GM20000 (cell line): ENCODE measurements at regions not wholly inside any gene's neighbourhood (a gene's known extent, or its start where the extent isn't known, plus 50 kb on each side); places are given as distances from the start of the nearest gene placed in this dataset.

Source experiments
- DNase-seq: peaks from one replicate; pipeline ENCODE4 v3.0.0; 2012; ENCODE audit warnings: low spot score
- TF ChIP-seq, protein P1 (sequence below): IDR thresholded peaks from 2 replicates; pipeline ENCODE4 v1.5.1; 2012; ENCODE audit warnings: mild to moderate bottlenecking, control low read depth; ENCODE audit errors: extremely low read depth, missing control alignments

DNA sequence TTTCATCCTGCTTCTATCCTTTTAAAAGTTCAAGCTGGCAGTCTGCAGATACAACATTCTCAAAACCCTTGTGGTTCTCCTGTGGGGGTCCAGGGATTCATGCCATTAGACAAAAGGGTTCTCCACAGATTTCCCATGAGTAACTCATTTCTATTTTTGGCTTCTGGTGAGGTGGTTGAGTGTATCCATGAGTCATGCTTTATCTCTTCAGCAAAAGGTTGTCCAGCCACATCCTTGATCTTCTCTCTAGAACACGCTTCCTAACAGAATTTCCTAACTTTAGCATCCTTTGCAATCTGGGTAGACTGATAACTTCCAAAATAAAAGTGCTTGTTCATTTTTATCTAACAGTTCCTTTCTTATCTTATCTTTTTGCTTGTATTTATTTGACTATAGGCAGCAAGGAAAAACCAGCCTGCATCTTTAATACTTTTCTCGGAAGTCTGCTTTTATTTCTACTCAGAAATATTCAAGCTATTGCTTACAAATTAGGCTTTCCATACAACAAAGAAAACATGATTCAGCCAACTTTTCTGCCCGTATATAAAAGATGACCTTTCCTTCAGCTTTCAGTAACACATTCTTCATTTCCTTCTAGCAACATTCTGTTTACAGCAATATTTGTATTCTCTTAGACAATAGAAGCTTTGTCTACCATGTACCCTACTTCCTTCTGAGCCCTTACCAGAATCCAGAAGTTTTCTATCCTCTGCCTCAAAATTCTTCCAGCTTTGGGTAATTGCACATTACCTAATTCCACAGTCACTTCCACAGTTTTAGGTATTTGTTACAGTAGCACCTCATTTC is 79.3 kb upstream of the IL6 start:
- no peak for DNase-seq
- TF ChIP-seq, protein P1, sequence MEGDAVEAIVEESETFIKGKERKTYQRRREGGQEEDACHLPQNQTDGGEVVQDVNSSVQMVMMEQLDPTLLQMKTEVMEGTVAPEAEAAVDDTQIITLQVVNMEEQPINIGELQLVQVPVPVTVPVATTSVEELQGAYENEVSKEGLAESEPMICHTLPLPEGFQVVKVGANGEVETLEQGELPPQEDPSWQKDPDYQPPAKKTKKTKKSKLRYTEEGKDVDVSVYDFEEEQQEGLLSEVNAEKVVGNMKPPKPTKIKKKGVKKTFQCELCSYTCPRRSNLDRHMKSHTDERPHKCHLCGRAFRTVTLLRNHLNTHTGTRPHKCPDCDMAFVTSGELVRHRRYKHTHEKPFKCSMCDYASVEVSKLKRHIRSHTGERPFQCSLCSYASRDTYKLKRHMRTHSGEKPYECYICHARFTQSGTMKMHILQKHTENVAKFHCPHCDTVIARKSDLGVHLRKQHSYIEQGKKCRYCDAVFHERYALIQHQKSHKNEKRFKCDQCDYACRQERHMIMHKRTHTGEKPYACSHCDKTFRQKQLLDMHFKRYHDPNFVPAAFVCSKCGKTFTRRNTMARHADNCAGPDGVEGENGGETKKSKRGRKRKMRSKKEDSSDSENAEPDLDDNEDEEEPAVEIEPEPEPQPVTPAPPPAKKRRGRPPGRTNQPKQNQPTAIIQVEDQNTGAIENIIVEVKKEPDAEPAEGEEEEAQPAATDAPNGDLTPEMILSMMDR, result no peak

DNA sequence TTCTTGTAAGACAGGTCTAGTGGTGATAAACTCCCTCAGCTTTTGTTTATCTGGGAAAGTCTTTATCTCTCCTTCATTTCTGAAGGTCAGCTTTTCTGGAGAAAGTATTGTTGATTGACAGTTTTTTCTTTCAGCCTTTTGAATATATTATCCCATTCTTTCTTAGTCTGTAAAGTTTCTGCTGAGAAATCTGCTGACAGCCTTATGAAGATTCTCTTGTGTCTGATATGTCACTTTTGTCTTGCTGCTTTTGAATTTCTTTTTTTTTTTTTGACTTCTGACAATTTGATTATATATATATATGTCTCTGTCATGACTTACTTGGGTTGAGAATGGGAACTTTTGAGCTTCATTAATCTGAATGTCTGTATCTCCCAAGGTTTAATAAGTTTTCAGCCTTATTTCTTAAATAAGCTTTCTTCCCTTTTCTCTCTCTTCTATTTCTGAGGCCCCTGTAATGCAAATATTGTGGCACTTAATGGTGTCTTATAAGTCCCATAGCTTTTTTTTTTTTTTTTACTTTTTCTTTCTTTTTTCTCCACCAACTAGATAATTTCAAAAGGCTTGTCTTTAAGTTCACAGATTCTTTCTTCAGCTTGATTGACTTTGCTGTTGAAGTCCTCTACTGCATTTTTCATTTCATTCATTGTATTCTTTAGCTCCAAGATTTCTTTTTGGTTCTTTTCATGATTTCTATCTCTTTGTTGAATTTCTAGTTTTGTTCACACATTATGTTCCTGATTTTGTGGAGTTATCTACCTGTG is 81.4 kb upstream of the IL6 start:
- TF ChIP-seq, protein P1, result no peak
- no peak for DNase-seq

DNA sequence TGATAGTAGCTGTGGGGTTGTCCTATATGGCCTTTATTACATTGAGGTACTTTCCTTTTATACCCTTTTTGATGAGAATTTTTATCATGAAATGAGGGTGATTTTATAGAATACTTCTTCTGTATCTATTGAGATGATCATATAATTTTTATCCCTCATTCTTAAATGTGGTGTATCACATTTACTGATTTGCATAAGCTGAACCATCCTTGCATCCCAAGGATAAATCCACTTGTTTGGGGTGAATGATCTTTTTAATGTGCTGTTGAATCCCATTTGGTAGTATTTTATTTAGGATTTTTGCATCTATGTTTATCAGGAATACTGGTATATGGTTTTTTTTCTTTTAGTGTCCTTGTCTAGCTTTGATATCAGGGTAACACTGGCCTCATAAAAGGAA is 84.5 kb upstream of the IL6 start:
- TF ChIP-seq, protein P1, result no peak
- no peak for DNase-seq

DNA sequence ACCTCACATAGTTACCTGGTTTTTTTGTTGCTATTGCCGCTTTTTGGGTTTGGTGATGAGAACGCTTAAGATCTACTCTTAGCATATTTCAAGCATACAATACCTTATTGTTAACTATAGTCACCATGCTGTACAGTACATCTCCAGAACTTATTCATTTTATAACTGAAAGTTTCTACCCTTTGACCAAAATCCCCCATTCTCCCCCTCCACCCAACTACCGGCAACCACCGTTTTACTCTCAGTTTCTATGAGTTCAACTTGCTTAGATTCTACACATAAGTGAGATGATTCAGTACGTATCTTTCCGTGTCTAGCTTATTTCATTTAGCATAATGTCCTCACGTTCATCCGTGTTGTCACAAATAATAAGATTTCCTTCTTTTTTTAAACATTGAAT is 86.7 kb upstream of the IL6 start:
- TF ChIP-seq, protein P1, result no peak
- DNase-seq, result peak; percentile 34

DNA sequence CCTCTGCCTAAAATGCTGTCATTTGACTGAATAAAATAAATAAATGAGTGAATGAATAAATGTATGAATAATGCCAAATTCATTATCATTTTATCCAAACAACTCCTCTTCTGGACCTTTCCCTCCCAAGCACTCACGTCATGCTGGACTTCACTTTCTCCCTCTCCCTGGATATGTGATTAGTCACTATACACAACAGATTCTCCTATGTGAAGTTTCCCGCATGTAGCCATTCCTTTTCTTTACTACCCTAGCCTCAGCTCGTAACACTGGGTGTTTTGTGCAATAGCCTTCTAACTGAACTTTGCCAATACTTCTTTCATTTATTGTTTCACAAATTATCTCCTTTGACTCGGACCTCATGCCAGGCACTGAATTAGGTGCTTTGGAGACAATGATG is 87.6 kb upstream of the IL6 start:
- TF ChIP-seq, protein P1, result no peak
- DNase-seq, result no peak

DNA sequence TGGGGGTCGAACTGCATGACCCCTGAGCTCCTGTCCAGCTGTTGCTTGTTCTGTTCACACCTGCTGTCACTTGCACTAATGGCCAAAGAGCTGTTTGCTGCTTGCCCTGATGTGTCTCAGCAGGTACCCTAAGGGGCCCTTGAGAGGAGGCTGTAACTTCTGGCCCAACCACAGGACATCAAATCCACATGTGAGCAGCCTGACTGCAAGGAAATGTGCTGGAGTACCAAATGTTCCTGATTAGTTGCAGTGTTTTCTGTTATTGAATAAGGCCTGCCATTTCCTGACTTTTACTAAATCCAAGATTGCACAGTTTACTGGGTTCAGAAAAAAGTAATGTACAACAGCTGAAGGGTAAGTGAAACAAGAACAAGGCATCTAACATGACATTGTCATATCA is 91.7 kb upstream of the IL6 start:
- DNase-seq, result no peak
- TF ChIP-seq, protein P1, result no peak

DNA sequence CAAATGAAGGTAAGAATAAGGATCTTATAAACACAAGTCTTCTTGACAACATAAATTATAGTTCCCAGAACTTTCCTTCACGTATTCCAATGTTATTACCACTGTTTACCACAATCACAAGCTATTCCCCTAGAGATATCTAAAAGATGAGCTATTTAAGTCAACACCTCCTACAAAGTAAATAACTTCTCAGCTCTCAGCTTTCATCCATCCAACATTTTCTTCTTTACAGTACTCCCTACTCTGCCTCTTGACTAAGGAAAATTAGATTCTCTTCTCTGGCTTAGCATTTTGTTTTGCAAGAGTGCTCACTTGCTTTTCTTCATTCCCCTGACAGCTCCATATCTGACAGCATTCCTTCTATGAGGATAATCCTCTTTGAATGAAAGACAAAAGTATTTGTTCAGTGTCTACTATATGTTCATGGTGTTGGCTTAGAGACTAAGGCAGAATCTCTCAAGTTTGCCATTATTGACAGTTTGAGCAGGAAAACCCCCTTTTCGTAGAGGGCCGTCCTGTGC is 93.0 kb upstream of the IL6 start:
- DNase-seq, result no peak
- TF ChIP-seq, protein P1, result no peak
